ENCODE measurements at regions not wholly inside any gene's neighbourhood (a gene's known extent, or its start where the extent isn't known, plus 50 kb on each side); places are given as distances from the start of the nearest gene placed in this dataset.
A peak's percentile ranks its signal among the peaks of the same experiment; 100 is the strongest.
"Not testable (repeated sequence)": the region's sequence is repeated elsewhere in the genome, so short reads cannot be mapped to it uniquely, and the experiment has no call there.

DNA sequence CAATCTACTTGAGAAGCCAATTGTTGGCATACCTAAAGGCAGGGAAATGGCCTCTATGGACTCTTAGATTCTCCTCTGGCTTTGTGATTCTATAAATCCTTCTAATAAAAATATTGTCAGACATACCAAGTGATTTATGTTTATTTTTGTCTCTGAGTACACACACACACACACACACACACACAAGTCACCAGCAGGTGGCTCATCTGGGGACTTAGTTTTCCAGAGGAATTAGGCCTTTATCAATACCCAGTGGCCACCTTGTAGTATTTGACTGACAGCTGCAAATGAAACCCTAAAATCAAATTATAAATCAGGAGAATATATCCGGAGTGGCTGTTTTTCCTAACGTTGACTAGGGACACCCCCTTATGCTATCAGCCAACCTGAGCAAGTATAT lies 258.5 kb downstream of the BRINP2 start:
- FAIRE-seq (no peak), DNase-seq (ENCODE audit: insufficient read length) (no peak)

DNA sequence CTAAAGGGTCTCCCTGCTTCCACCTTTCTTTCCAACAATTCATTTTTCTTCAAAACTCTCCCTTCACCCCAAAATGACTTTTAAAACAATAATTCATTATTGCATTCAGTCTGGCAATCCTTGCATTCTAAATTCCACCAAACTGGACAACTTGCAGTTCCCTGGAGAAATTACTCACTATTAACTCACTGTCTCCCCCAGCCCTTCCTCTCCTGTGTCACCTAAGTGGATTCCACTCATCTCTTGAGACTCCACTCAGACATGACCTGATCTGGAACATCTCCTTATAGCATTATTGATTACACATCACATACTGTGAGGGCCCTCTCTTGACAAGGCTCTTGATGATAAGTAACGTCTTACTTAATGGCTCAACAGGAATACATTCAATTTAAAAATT lies 257.1 kb downstream of the BRINP2 start:
- FAIRE-seq: no peak
- TF ChIP-seq TAF1 (IDR thresholded peaks at IDR 0.05; ENCODE audit: borderline replicate concordance, low read depth, low read length) (no peak), POLR2AphosphoS5 (IDR thresholded peaks at IDR 0.05; ENCODE audit: low read depth, low read length) (no peak)

More for the DNA sequence above, 258.5 kb downstream of the BRINP2 start:
- no peak for TF ChIP-seq POLR2AphosphoS5 (IDR thresholded peaks at IDR 0.05; ENCODE audit: low read depth, low read length)
- TF ChIP-seq POLR2A (IDR thresholded peaks at IDR 0.05; ENCODE audit: low read depth, low read length): no peak
- no peak for TF ChIP-seq TAF1 (IDR thresholded peaks at IDR 0.05; ENCODE audit: borderline replicate concordance, low read depth, low read length)

DNA sequence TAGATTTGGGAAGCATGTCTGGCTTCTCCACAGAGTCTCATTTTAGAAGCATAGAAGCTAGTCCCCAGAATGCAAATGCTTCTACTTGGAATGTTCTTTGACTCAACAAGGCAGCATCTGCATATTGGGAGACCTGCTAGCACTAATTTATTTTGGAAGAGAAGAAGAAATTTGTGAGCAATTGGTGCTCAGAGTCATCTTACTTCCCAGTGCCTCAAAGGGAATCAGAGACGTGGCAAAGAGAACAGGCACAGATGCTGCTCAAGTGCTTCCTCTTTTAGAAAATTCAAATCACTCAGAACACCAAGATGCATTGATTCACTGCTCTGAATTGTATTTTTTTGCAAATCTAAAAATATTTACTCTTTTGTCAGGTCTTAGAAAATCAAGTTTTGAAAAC lies 255.7 kb downstream of the BRINP2 start:
- TF ChIP-seq TAF1 (IDR thresholded peaks at IDR 0.05; ENCODE audit: borderline replicate concordance, low read depth, low read length): no peak
- FAIRE-seq (no peak), DNase-seq (ENCODE audit: insufficient read length) (no peak)

More for the DNA sequence above, 257.1 kb downstream of the BRINP2 start:
- DNase-seq (ENCODE audit: insufficient read length): no peak

DNA sequence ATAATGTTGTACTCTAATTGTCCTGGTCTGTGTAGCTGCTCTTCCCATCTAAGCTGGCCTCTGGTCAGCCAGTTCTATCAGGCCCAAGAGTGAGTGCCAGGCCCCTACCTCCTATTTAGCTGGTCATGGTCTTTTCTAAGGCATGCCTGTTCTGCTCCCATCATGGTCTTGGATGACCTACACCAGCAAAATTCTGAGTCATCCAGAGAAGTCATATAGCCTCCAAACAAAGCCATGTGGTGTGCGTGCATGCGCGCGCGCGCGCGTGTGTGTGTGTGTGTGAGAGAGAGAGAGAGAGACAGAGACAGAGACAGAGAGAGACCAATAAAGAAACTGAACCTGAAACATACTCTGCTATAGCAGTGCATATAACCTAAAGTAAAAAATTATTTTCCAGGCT lies 254.4 kb downstream of the BRINP2 start:
- FAIRE-seq (no peak), DNase-seq (ENCODE audit: insufficient read length) (no peak)
- no peak for TF ChIP-seq TAF1 (IDR thresholded peaks at IDR 0.05; ENCODE audit: borderline replicate concordance, low read depth, low read length)
- no peak for TF ChIP-seq POLR2AphosphoS5 (IDR thresholded peaks at IDR 0.05; ENCODE audit: low read depth, low read length)
- TF ChIP-seq POLR2A (IDR thresholded peaks at IDR 0.05; ENCODE audit: low read depth, low read length): no peak

DNA sequence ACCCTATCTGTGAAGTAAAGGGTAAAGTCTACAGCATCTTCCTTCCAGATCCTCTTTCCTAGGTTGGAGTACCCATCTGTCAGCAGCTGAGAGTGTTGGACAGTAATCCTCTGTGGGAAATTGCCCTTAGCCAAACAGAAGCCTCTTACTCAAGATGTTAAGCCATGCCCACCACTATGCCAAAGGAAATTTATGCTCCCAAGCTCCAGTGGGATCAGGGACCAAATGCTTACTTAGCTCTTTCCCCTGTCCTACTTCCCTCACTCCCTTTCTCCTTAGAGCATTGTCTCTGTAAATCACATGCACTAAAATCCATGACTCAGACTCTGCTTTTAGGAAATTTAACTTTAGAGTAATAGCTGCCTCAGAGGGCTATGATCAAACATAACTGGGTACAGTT lies 254.0 kb downstream of the BRINP2 start:
- FAIRE-seq (no peak), DNase-seq (ENCODE audit: insufficient read length) (no peak)
- no peak for TF ChIP-seq POLR2AphosphoS5 (IDR thresholded peaks at IDR 0.05; ENCODE audit: low read depth, low read length)
- TF ChIP-seq POLR2A (IDR thresholded peaks at IDR 0.05; ENCODE audit: low read depth, low read length): no peak

DNA sequence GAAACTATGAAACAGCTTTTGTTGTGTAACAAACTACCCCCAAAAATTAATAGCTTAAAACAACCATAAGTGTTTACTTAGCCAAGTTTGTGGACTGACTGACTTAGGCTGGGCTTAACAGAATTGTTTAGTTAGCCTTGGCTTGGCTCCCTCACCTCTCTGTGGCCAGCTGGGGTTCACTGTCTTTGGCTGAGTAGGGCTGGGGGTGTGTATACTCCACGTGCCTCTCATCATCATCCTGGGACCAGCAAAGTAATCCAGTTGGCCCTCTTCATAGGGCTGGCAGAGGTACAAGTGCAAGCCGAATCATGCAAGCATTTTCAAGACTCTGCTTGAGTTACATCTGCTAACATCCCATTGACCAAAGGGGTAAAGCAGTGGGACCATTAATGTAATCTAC lies 252.3 kb downstream of the BRINP2 start:
- DNase-seq (ENCODE audit: insufficient read length) (no peak), FAIRE-seq (no peak)
- TF ChIP-seq POLR2AphosphoS5 (IDR thresholded peaks at IDR 0.05; ENCODE audit: low read depth, low read length) (no peak), TAF1 (IDR thresholded peaks at IDR 0.05; ENCODE audit: borderline replicate concordance, low read depth, low read length) (no peak), POLR2A (IDR thresholded peaks at IDR 0.05; ENCODE audit: low read depth, low read length) (no peak)

DNA sequence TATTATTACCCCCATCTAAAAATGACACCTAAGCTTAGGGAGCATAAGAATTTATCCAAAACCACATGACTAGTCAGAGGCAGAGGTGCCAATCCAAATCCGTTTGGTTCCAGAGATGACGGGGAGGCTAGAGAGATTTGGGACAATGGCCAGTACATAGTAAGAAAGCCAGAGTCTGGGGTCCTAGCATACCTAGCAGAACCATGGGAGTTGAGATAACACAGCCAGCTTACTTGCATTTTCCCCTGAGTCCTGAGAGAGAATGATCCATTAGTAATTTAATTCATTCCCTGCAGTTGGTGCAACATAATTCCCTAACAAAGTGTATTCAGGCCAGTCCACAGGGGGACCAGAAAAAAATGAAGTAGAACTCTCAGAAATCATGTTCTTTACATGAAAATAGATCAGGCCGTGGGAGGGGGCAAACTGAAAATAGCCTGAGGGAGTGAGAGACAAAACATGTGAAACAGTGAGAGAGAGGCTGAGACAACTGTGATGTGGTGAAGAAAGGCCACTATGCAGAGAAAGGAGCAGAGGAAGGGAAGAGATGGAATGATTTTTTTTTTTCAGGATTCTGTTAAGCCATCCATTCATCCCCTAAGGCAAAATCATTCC lies 243.3 kb downstream of the BRINP2 start:
- no peak for TF ChIP-seq POLR2AphosphoS5 (IDR thresholded peaks at IDR 0.05; ENCODE audit: low read depth, low read length)
- TF ChIP-seq TAF1 (IDR thresholded peaks at IDR 0.05; ENCODE audit: borderline replicate concordance, low read depth, low read length): no peak
- TF ChIP-seq POLR2A (IDR thresholded peaks at IDR 0.05; ENCODE audit: low read depth, low read length): no peak
- DNase-seq (ENCODE audit: insufficient read length): no peak
- FAIRE-seq: no peak

DNA sequence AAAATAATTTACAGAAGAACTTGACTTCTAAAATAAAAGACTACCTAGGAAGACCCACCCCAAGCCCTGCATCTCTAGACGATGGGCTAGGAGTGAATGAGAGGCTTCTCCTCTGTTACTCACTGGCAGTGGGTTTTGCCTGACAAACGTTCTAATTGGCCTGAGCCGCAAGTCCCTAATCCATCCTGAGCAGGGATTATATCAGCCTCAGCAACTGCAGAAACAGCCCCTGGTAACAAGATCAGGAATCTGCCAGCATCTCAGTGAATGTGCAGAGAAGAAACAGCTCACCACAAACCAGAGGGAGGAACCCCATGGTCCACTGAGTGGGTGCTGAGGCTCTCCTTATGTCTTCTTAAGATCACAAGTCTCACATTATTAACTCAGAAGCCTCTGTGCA lies 240.6 kb downstream of the BRINP2 start:
- no peak for DNase-seq (ENCODE audit: insufficient read length)
- no peak for FAIRE-seq
- TF ChIP-seq POLR2A (IDR thresholded peaks at IDR 0.05; ENCODE audit: low read depth, low read length) (no peak), POLR2AphosphoS5 (IDR thresholded peaks at IDR 0.05; ENCODE audit: low read depth, low read length) (no peak), TAF1 (IDR thresholded peaks at IDR 0.05; ENCODE audit: borderline replicate concordance, low read depth, low read length) (no peak)

DNA sequence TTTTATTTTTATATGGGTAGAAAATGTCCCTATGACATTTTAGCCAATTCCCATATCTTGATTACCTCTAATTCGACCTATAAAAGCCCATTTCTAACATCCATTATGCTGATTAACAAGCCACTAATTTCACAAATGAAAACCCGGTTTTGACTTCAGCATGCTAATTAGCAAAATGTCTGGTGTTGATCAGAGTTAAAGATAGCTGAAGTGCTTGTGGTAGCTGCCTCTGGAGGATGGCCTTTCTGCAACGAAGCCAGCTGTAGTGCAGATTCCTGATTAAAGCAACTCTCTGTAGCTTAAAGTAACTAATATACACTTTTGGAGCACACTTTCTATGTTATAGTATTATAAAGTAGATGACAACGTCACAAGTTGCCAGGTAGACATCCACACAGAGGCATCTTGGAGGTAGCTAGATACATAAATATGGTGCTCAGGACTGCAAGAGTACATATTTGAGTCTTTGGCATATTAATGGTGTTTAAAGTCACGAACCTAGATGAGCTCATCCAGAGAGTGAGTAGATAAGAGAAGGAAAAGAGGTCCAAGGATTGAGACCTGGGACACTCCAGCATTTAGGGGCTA lies 239.5 kb downstream of the BRINP2 start:
- FAIRE-seq (no peak), DNase-seq (ENCODE audit: insufficient read length) (no peak)
- no peak for TF ChIP-seq POLR2A (IDR thresholded peaks at IDR 0.05; ENCODE audit: low read depth, low read length)
- TF ChIP-seq TAF1 (IDR thresholded peaks at IDR 0.05; ENCODE audit: borderline replicate concordance, low read depth, low read length): no peak
- TF ChIP-seq POLR2AphosphoS5 (IDR thresholded peaks at IDR 0.05; ENCODE audit: low read depth, low read length): no peak

DNA sequence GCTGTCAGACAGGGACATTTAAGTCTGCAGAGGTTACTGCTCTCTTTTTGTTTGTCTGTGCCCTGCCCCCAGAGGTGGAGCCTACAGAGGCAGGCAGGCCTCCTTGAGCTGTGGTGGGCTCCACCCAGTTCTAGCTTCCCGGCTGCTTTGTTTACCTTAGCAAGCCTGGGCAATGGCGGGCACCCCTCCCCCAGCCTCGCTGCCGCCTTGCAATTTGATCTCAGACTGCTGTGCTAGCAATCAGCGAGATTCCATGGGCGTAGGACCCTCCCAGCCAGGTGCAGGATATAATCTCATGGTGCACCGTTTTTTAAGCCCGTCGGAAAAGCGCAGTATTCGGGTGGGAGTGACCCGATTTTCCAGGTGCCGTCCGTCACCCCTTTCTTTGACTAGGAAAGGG lies 235.6 kb downstream of the BRINP2 start:
- not testable (repeated sequence) for FAIRE-seq; DNase-seq (ENCODE audit: insufficient read length)

DNA sequence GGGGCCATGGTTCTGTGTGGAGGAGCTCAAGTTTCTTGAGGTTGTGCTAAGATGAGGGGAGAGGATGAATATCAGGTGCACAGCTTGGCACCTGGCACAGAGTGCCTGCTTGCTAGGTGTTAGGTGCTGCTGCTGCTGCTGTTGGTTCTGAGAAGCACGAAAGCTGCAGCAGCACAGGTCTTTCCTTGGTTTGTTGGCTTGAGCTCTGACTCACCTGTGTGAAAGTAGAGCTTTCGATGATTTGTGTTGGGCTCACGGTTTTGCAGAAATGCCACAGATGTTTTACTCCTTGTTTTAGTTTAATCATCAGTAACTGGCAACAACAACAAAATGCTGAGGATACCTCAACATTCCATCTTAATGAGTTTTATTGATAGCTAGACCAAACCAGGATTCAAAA lies 221.6 kb downstream of the BRINP2 start:
- no peak for DNase-seq (ENCODE audit: insufficient read length)
- TF ChIP-seq POLR2A (IDR thresholded peaks at IDR 0.05; ENCODE audit: low read depth, low read length): no peak
- TF ChIP-seq POLR2AphosphoS5 (IDR thresholded peaks at IDR 0.05; ENCODE audit: low read depth, low read length): no peak
- no peak for TF ChIP-seq TAF1 (IDR thresholded peaks at IDR 0.05; ENCODE audit: borderline replicate concordance, low read depth, low read length)
- no peak for FAIRE-seq

DNA sequence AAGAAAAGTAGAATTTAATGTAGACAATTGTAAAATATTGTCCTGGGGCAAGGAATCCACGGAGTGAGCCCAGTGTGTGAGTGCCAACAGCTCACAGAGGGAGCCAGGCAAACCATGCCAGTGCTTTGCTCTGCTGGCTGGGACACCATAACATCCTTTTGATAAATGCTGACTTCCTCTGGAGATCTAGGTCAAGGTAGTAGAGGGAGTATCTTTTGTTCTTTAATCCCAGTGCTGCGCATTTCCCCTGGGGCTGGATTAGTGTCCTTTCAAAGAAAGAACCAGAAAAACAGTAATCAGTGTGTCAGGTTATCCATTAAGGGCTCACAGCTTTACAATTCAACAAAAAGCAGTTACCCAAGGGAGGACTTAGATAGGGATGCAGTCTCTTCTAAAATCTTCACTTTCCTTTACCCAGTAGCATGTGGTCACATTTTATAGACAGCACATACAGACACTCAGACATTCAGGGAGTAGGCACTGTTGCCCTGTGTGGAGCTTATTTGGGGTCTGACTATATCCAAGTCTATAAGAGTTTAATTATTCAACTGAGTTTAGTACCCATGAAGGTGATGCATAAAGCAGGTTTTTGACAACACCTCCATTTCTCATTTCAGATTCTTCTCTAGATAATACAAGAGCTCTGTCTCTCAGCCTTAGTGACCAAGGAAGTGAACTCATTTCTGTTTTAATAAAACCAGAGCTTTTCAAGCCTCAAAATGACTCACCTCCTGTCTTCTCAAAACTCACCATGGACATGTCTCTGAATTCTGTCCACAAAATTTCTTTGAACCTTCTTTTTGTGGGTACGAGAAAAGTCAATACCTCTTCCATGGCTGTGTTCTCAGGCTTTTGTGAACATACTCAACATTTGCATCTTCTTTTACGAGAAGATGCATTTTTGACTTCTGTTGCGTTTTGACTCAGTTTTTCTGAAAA lies 215.3 kb downstream of the BRINP2 start:
- FAIRE-seq (peak; percentile 73), DNase-seq (ENCODE audit: insufficient read length) (no peak)
- TF ChIP-seq POLR2A (IDR thresholded peaks at IDR 0.05; ENCODE audit: low read depth, low read length): no peak
- TF ChIP-seq TAF1 (IDR thresholded peaks at IDR 0.05; ENCODE audit: borderline replicate concordance, low read depth, low read length): no peak
- TF ChIP-seq POLR2AphosphoS5 (IDR thresholded peaks at IDR 0.05; ENCODE audit: low read depth, low read length): no peak

Measured in GM12892 (cell line).